ENCODE measurements at regions not wholly inside any gene's neighbourhood (a gene's known extent, or its start where the extent isn't known, plus 50 kb on each side); places are given as distances from the start of the nearest gene placed in this dataset.

GRCh38 chr6:141151710-141152417 lies 980.9 kb upstream of the GJE1 start:
- 80% methylated on average over 2 of the region's 3 CpGs for WGBS (ENCODE audit: insufficient coverage, low lambda C conversion rate)
- H3K9me3 ChIP-seq (ENCODE audit: control insufficient read depth, low read depth, low read length): no peaks in the 10 kb centered on the region
- H3K4me1 ChIP-seq (ENCODE audit: control insufficient read depth, insufficient read depth, low read length): no peaks in the 10 kb centered on the region
- H3K27me3 ChIP-seq (ENCODE audit: control insufficient read depth, insufficient read depth, low read length): no peaks in the 10 kb centered on the region
- no peak for DNase-seq
- no peaks in the 10 kb centered on the region for H3K36me3 ChIP-seq (ENCODE audit: control insufficient read depth, insufficient read depth, low read length)
- H3K4me3 ChIP-seq (ENCODE audit: low read length): no peak overlapping the region
- H3K27ac ChIP-seq (ENCODE audit: low read length): no peak overlapping the region

GRCh38 chr6:141141870-141142269 lies 990.9 kb upstream of the GJE1 start:
- 20% methylated on average over 1 of the region's 2 CpGs for WGBS (ENCODE audit: insufficient coverage, low lambda C conversion rate)
- H3K9me3 ChIP-seq (ENCODE audit: control insufficient read depth, low read depth, low read length): peaks cover 2% of the 10 kb centered on the region
- no peak overlapping the region for H3K27ac ChIP-seq (ENCODE audit: low read length)
- H3K36me3 ChIP-seq (ENCODE audit: control insufficient read depth, insufficient read depth, low read length): no peaks in the 10 kb centered on the region
- H3K4me3 ChIP-seq (ENCODE audit: low read length): no peak overlapping the region
- H3K27me3 ChIP-seq (ENCODE audit: control insufficient read depth, insufficient read depth, low read length): no peaks in the 10 kb centered on the region
- no peak for DNase-seq
- no peaks in the 10 kb centered on the region for H3K4me1 ChIP-seq (ENCODE audit: control insufficient read depth, insufficient read depth, low read length)

- no peak for DNase-seq
- Histone ChIP-seq H3K4me3 (ENCODE audit: low read length) (no peak overlapping the region), H3K4me1 (ENCODE audit: control insufficient read depth, insufficient read depth, low read length) (no peaks in the 10 kb centered on the region), H3K27ac (ENCODE audit: low read length) (no peak overlapping the region), H3K36me3 (ENCODE audit: control insufficient read depth, insufficient read depth, low read length) (no peaks in the 10 kb centered on the region), H3K9me3 (ENCODE audit: control insufficient read depth, low read depth, low read length) (peaks cover 2% of the 10 kb centered on the region), H3K27me3 (ENCODE audit: control insufficient read depth, insufficient read depth, low read length) (no peaks in the 10 kb centered on the region)
These were observed 991.8 kb upstream of the GJE1 start for GRCh38 chr6:141140905-141141304.

GRCh38 chr6:141139461-141139860 lies 993.3 kb upstream of the GJE1 start:
- Histone ChIP-seq H3K36me3 (ENCODE audit: control insufficient read depth, insufficient read depth, low read length) (no peaks in the 10 kb centered on the region), H3K9me3 (ENCODE audit: control insufficient read depth, low read depth, low read length) (peaks cover 2% of the 10 kb centered on the region), H3K27ac (ENCODE audit: low read length) (no peak overlapping the region), H3K4me1 (ENCODE audit: control insufficient read depth, insufficient read depth, low read length) (no peaks in the 10 kb centered on the region), H3K4me3 (ENCODE audit: low read length) (no peak overlapping the region), H3K27me3 (ENCODE audit: control insufficient read depth, insufficient read depth, low read length) (no peaks in the 10 kb centered on the region)
- WGBS (ENCODE audit: insufficient coverage, low lambda C conversion rate): 100% methylated on average over 2 of the region's 10 CpGs
- no peak for DNase-seq

GRCh38 chr6:141134723-141135122 lies 998.0 kb upstream of the GJE1 start:
- no peaks in the 10 kb centered on the region for H3K27me3 ChIP-seq (ENCODE audit: control insufficient read depth, insufficient read depth, low read length)
- H3K4me1 ChIP-seq (ENCODE audit: control insufficient read depth, insufficient read depth, low read length): no peaks in the 10 kb centered on the region
- H3K27ac ChIP-seq (ENCODE audit: low read length): no peak overlapping the region
- no peak for DNase-seq
- H3K9me3 ChIP-seq (ENCODE audit: control insufficient read depth, low read depth, low read length): peaks cover 2% of the 10 kb centered on the region
- no peak overlapping the region for H3K4me3 ChIP-seq (ENCODE audit: low read length)
- no peaks in the 10 kb centered on the region for H3K36me3 ChIP-seq (ENCODE audit: control insufficient read depth, insufficient read depth, low read length)
- no CpG with 5 or more reads among the region's 1 CpG for WGBS (ENCODE audit: insufficient coverage, low lambda C conversion rate)

GRCh38 chr6:141133836-141134235 lies 998.9 kb upstream of the GJE1 start:
- no peak for DNase-seq
- no CpG with 5 or more reads among the region's 3 CpGs for WGBS (ENCODE audit: insufficient coverage, low lambda C conversion rate)
- H3K4me1 ChIP-seq (ENCODE audit: control insufficient read depth, insufficient read depth, low read length): no peaks in the 10 kb centered on the region

GRCh38 chr6:141133346-141133745 lies 999.4 kb upstream of the GJE1 start:
- no peak for DNase-seq
- Histone ChIP-seq H3K36me3 (ENCODE audit: control insufficient read depth, insufficient read depth, low read length) (no peaks in the 10 kb centered on the region), H3K9me3 (ENCODE audit: control insufficient read depth, low read depth, low read length) (no peaks in the 10 kb centered on the region), H3K27ac (ENCODE audit: low read length) (no peak overlapping the region), H3K27me3 (ENCODE audit: control insufficient read depth, insufficient read depth, low read length) (no peaks in the 10 kb centered on the region), H3K4me1 (ENCODE audit: control insufficient read depth, insufficient read depth, low read length) (no peaks in the 10 kb centered on the region), H3K4me3 (ENCODE audit: low read length) (no peak overlapping the region)
- WGBS (ENCODE audit: insufficient coverage, low lambda C conversion rate): 86% methylated on average over 1 of the region's 1 CpG

More at GRCh38 chr6:141133836-141134235, 998.9 kb upstream of the GJE1 start:
- H3K9me3 ChIP-seq (ENCODE audit: control insufficient read depth, low read depth, low read length): no peaks in the 10 kb centered on the region
- no peak overlapping the region for H3K27ac ChIP-seq (ENCODE audit: low read length)
- H3K36me3 ChIP-seq (ENCODE audit: control insufficient read depth, insufficient read depth, low read length): no peaks in the 10 kb centered on the region
- H3K4me3 ChIP-seq (ENCODE audit: low read length): no peak overlapping the region
- H3K27me3 ChIP-seq (ENCODE audit: control insufficient read depth, insufficient read depth, low read length): no peaks in the 10 kb centered on the region

GRCh38 chr6:141131616-141132015 lies 1001.1 kb upstream of the GJE1 start:
- DNase-seq: no peak
- 75% methylated on average over 2 of the region's 3 CpGs for WGBS (ENCODE audit: insufficient coverage, low lambda C conversion rate)
- Histone ChIP-seq H3K9me3 (ENCODE audit: control insufficient read depth, low read depth, low read length) (no peaks in the 10 kb centered on the region), H3K4me3 (ENCODE audit: low read length) (no peak overlapping the region), H3K36me3 (ENCODE audit: control insufficient read depth, insufficient read depth, low read length) (no peaks in the 10 kb centered on the region), H3K4me1 (ENCODE audit: control insufficient read depth, insufficient read depth, low read length) (no peaks in the 10 kb centered on the region), H3K27ac (ENCODE audit: low read length) (no peak overlapping the region), H3K27me3 (ENCODE audit: control insufficient read depth, insufficient read depth, low read length) (no peaks in the 10 kb centered on the region)

GRCh38 chr6:141123497-141123896 lies 1009.2 kb upstream of the GJE1 start:
- Histone ChIP-seq H3K4me1 (ENCODE audit: control insufficient read depth, insufficient read depth, low read length) (no peaks in the 10 kb centered on the region), H3K9me3 (ENCODE audit: control insufficient read depth, low read depth, low read length) (no peaks in the 10 kb centered on the region), H3K27me3 (ENCODE audit: control insufficient read depth, insufficient read depth, low read length) (no peaks in the 10 kb centered on the region), H3K36me3 (ENCODE audit: control insufficient read depth, insufficient read depth, low read length) (no peaks in the 10 kb centered on the region), H3K4me3 (ENCODE audit: low read length) (no peak overlapping the region), H3K27ac (ENCODE audit: low read length) (no peak overlapping the region)
- DNase-seq: no peak

- no peaks in the 10 kb centered on the region for H3K36me3 ChIP-seq (ENCODE audit: control insufficient read depth, insufficient read depth, low read length)
- no peaks in the 10 kb centered on the region for H3K4me1 ChIP-seq (ENCODE audit: control insufficient read depth, insufficient read depth, low read length)
- H3K27ac ChIP-seq (ENCODE audit: low read length): no peak overlapping the region
- no peaks in the 10 kb centered on the region for H3K9me3 ChIP-seq (ENCODE audit: control insufficient read depth, low read depth, low read length)
- no peak overlapping the region for H3K4me3 ChIP-seq (ENCODE audit: low read length)
- no peak for DNase-seq
- H3K27me3 ChIP-seq (ENCODE audit: control insufficient read depth, insufficient read depth, low read length): no peaks in the 10 kb centered on the region
These were observed 1009.7 kb upstream of the GJE1 start for GRCh38 chr6:141123049-141123448.

- Histone ChIP-seq H3K36me3 (ENCODE audit: control insufficient read depth, insufficient read depth, low read length) (no peaks in the 10 kb centered on the region), H3K27ac (ENCODE audit: low read length) (no peak overlapping the region), H3K9me3 (ENCODE audit: control insufficient read depth, low read depth, low read length) (no peaks in the 10 kb centered on the region), H3K4me1 (ENCODE audit: control insufficient read depth, insufficient read depth, low read length) (no peaks in the 10 kb centered on the region), H3K4me3 (ENCODE audit: low read length) (no peak overlapping the region), H3K27me3 (ENCODE audit: control insufficient read depth, insufficient read depth, low read length) (no peaks in the 10 kb centered on the region)
- DNase-seq: no peak
- 0% methylated on average over 1 of the region's 2 CpGs for WGBS (ENCODE audit: insufficient coverage, low lambda C conversion rate)
These were observed 1013.7 kb upstream of the GJE1 start for GRCh38 chr6:141118991-141119390.

Data from large intestine (tissue), 3 donors.